ENCODE measurements at regions not wholly inside any gene's neighbourhood (a gene's known extent, or its start where the extent isn't known, plus 50 kb on each side); places are given as distances from the start of the nearest gene placed in this dataset.
"Not testable (repeated sequence)": the region's sequence is repeated elsewhere in the genome, so short reads cannot be mapped to it uniquely, and the experiment has no call there.

DNA sequence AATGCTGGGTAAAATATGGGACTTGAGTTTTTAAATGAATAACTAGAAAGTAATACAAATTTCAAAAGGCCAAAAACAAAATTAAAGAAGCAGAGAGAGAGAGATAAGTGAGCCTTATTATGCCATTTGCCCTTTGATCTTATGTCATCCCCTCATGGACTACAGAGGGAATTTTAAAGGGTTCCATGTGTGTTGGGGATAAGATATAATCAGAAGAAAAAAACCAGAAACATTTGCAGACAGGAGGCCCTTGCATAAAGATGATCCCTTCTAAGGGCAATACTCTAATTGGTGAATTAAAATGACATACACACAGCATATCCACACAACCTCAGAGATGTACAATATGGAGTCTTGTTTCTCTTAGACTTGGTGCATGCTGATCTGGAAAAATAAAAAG is 406.6 kb upstream of the LARGE1 start:
- DNase-seq: no peak

DNA sequence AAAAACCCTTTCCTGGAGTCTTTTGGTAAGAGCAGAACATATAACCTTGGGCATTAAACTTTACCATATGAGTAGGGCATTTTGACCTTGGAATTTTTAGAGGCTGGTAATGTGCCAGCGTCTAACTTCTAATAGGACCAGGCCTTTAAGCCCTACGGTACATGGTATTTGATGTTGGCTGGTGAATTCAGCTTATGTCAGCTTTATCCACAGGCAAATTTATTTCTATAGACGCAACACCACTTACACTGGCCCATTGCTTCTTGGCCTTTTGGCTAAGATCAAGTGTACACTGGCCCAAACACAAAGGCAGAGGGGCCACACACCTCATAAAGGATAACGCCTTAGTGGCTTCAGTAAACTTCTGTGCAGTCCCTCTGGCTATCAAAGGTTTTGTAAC is 410.2 kb upstream of the LARGE1 start:
- no peak for DNase-seq

DNA sequence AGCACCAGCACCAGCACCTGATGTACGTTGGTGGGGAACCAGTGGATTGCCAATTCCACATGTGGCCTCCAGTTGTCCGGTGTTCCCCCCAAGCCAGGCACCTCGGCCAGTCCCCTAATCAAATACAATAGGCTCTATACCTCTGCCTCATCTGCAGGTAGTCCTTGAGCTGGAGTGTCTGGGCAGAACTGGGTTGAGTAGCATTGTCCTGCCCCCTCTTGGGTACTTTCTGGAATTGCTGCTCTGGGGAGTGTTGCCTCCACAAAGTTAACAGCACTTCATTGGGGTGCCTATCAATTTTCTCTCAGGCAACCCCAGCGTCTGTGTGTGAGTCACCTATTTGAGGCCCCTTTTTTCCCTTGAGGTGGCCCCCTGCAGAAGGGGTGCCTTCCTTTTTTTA is 413.0 kb upstream of the LARGE1 start:
- no peak for DNase-seq

- DNase-seq: no peak
These were observed 414.6 kb upstream of the LARGE1 start for GRCh38 chr22:34334893-34335292.

DNA sequence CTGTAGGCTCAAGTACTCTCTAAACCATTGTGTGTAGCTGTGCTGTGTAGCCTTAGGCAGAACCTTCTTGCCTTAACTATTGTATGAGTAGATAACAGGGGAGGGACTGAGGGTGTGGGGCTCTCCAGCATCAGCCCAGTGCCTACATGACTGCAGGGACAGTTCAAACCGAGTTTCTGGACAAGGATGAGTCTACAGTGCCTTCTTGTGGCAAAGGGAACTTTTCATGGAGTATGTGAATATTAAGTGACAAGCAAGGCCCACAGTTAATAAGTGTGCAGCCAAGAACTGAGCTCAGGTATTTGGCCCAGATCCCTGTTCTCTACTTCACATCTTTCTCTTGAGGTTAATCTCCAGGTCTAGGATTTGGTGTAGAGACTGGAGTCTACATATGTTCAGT is 424.4 kb upstream of the LARGE1 start:
- DNase-seq: no peak

DNA sequence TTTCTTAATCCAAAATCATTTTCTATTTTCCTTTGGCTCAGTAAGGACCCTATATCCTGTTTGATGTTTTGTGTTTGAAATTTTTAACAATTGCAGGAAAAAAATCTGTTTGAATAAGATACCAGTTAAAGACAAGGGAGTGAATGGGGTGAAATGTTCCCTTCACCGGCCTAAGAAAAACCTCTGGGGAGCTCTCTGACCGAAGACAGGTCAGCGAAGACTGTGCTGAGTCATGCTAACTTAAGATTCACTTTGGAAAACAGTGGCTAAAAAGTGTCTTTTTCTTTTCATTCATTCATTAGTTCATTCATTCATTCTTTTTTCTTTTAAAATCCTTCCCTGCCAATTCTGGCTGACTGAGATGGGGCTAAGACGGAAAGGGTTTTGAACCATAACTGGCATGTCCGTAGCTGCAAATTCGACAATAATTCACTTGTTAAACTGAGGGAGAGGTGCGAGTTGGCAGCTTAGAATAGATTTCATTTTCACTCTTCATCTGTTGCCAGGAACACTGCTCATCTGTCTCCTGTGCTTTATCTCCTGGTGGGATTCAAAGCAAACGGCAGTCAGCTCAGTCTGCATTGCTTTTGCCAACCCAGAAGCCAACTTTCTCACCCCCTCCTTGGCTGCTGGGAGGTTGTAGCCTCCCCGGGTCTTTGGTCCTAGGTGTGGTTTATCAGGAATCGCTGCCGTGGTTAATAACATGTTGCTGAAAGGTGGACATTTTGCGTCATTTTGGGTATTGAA is 434.0 kb upstream of the LARGE1 start:
- DNase-seq: no peak

DNA sequence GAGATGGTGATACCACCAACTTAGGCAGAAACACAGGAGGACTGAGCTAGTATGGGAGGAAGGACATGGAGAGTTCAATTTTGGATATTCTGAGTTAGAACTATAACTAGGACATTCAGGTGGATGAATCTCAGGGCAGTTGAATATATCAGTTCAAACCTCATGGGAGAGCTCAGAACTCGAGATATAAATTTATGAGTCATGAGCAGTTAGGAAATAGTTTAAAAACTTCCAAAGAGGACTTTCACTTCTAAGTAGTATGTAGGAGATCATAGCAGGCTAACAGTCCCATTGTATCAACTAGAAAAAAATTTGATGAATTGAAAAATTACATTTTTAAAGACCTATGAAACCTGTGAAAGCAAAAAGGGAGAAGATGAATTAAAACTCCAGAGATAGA is 436.2 kb upstream of the LARGE1 start:
- DNase-seq: no peak

DNA sequence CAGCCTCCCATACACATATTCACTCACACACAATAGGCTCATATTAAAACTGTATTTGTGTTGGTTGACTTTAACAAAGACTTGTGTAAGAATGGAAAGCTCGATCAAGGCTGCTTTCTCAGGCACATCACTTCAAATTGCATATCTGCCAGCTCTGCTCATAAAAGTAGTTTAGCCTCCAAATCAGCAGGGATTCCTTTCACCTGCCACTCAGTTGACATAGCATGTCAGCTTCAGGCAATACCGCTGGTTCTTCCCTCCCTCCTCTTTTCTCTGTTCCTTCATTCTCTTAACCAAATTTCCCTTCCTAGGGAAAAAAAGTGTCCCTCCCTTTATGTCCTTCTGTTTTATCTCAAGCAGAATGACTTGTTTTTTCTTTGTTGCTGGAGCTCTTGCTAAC is 450.4 kb upstream of the LARGE1 start:
- no peak for DNase-seq

GRCh38 chr22:34379825-34380224 is 459.5 kb upstream of the LARGE1 start:
- no peak for DNase-seq

- DNase-seq: no peak
These were observed 460.3 kb upstream of the LARGE1 start for GRCh38 chr22:34380532-34380931.

DNA sequence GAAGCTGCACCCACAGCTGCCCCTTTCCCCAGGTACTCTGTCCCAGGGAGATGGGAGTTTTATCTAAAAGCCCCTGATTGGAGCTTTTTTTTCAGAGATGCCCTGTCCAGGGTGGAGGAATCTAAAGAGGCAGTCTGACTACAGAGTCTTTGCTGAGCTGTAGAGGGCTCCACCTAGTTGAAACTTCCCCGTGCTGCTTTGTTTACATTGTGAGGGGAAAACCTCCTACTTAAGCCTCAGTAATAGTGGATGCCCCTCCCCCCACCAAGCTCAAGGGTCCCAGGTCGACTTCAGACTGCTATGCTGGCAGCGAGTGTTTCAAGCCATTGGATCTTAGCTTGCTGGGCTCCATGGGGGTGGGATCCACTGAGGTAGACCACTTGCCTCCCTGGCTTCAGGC is 470.1 kb upstream of the LARGE1 start:
- no peak for DNase-seq

DNA sequence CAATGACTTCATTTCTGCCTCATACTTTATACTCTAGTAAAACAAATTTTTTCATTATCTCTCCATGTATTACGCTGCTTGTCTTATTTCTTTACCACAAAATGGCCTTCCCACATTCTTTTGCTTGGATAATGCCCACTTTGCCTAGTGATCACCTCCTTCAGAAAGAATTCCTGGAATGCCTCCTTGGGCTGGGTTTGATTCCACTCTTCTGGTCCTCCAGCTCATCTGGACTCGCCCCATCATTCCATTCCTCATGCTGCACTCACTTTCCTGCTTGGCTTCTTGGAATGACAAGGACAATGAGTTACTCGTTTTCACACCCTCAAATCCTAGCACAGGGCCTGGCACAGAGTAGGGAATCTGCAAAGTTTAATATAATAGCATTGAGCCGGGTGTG is 475.1 kb upstream of the LARGE1 start:
- no peak for DNase-seq

- no peak for DNase-seq
These were observed 483.4 kb upstream of the LARGE1 start for GRCh38 chr22:34403667-34404066.

DNA sequence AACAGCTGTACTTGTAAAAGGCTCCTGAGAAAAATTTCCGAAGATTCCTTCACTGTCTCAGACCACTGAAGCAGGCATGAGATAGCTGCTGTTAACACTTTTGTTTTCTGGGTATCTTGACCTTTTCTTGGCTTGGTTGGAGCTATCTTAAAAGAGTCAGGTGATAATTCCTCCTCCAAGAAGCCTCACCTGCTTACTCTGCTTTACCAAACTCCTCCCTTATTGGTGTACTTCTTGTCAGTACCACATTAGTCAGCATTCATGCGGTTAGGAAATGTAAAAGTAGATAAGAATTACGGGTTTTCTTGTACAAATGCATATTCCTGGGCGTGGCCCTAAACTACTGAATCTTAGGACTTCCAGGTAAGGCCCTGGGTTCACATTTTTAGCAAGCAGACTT is 489.8 kb upstream of the LARGE1 start:
- no peak for DNase-seq

- DNase-seq: peak; percentile 18
These were observed 494.5 kb upstream of the LARGE1 start for GRCh38 chr22:34414467-34415440.

DNA sequence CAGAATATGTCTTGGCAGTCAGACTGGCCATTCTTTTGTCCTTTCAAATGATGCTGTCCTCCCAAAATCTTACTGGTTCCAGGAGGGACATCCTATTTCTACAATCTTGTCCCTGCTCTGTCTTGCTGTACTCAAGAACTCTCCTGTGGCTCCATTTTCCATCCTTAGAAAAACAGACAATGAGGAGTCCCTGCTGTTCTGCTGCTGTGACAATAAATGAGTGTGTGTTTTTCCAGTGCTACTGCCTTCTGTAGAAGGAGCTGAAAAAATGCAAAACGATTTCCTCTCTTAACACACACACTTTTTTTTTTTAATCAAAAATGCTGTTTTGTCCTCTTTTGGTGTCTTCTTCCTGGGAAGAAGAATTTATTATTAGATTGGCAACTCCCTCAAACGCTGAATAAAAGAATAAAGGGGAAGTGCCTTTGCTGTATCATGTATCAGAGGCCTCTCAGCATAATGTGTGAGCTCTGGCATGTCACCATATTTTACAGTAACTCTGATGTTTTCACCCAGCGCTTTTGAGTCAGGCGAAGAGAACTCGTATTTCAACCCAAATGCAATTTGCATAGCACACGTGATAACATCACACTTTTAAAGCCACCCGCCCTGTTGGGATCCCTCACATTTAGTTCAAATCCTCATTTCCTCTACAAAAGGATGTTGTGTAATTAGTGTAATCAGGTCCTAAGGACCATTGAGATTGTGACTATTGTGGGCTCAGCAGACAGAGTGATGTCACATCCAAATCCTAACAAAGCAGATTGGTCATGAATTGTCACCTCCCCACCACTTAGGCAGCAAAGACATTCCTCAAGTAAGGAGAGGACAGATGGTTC is 496.0 kb upstream of the LARGE1 start:
- no peak for DNase-seq

- DNase-seq: not testable (repeated sequence)
These were observed 502.7 kb upstream of the LARGE1 start for GRCh38 chr22:34422948-34423347.

DNA sequence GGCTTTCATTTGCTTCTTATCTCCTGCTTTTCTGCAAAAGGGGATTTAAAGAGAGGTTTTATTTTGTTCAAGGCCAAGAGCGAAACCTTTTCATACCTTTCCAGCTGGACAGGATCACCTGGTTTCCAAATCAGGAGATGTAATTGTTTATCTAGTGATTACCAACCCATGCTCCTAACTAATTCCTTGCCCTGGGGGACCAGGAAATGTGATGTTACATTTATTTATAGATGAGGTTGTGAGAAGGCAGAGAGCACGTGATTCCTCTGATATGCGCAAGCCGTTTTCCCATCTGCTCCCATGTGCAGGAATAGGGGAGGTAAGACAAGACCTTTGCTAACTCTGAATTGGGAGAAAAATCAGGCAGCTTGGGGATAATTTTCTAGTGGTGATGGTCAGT is 507.2 kb upstream of the LARGE1 start:
- no peak for DNase-seq

GRCh38 chr22:34427841-34428240 is 507.6 kb upstream of the LARGE1 start:
- DNase-seq: no peak

DNA sequence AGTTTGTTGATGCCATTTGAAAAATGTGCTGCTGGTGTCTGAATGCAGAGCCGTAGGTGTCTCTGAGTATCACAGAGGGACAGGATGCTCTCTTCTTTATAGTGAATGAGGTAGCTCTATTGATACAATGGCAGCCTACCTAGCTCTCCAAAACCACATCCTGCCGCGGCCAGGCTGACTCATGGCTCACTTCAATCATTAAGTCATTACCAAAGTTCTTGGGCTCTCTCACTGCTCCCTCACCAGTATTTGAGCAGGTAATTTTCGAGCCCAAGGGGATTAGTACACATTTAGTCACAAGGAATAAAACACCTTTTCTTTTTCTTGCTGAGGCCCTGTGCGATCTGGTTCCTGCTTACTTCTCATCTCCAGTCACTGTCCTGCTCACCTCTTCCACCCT is 509.0 kb upstream of the LARGE1 start:
- no peak for DNase-seq

DNA sequence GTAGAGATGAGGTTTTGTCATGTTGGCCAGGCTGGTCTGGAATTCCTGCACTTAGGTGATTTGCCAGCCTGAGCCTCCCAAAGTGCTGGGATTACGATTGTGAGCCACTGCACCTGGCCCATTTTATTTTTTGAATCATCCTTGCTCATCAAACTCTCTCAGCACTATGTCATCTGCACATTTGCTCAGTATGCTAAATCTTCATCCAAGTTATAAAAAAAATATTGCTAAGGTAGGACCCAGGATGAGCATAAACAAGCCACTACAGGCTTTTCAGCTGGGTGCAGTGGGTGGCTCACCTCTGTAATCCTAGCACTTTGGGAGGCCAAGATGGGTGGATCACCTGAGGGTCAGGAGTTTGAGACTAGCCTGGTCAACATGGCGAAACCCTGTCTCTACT is 510.1 kb upstream of the LARGE1 start:
- DNase-seq: no peak

DNA sequence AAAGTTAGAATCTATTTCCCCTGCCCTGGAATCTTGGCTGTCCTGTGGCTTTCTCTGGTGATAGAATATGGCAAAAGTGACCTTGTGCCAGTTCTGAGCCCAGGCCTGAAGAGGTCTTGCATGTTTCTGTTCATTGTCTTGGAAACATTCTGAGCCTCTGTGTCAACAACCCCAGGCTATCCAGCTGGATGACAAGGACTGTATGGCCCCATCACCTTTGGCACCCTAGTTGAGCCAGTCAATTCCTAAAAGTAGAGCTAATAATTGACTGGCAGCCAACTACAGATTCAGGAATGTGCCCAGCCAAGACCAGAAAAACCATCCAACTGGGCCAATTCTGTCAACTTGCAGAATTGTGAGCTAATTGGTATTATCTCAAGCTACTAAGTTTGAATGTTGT is 514.1 kb upstream of the LARGE1 start:
- DNase-seq: no peak

DNA sequence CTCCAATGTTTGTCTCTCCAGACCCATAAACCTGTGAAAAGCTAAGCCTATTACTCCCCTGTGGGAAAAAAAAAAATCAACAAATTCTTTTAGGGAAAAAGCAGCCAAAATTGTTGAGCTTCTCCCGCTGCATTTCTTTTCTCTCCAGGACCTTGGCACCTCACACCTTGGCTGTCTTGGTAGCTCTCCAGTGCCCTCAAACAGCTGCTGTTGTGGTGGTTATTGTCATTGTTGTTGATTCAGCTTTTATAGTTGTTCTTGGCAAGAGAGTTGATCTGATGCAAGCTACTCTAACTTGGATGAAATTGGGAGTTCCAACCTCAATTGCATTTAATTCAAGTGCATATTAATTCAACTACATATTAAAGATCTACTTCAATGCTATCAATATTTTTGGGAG is 516.9 kb upstream of the LARGE1 start:
- DNase-seq: no peak
